ENCODE measurements at regions not wholly inside any gene's neighbourhood (a gene's known extent, or its start where the extent isn't known, plus 50 kb on each side); places are given as distances from the start of the nearest gene placed in this dataset.

DNA sequence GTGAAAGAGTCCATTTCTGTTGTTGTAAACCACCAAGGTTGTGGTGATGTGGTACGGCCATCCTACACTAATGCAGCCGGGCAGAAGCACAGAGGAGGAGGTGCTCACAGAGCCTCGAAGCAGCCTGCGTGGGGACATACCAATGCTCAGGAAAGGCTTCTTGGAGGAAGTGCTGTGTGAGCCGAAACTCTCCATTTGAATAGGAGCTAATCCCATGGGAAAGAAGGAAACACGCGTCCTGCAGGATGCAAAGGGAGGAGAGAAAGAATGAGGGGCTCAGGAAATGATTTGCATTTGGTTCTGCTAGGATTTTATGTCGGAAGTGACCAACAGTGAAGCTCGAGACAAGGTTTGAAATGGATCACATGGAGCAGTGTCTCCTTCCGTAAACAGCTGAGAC lies 477.9 kb upstream of the ANKRD30A start:
- TF ChIP-seq, protein P1, sequence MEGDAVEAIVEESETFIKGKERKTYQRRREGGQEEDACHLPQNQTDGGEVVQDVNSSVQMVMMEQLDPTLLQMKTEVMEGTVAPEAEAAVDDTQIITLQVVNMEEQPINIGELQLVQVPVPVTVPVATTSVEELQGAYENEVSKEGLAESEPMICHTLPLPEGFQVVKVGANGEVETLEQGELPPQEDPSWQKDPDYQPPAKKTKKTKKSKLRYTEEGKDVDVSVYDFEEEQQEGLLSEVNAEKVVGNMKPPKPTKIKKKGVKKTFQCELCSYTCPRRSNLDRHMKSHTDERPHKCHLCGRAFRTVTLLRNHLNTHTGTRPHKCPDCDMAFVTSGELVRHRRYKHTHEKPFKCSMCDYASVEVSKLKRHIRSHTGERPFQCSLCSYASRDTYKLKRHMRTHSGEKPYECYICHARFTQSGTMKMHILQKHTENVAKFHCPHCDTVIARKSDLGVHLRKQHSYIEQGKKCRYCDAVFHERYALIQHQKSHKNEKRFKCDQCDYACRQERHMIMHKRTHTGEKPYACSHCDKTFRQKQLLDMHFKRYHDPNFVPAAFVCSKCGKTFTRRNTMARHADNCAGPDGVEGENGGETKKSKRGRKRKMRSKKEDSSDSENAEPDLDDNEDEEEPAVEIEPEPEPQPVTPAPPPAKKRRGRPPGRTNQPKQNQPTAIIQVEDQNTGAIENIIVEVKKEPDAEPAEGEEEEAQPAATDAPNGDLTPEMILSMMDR (IDR thresholded peaks at IDR 0.05; ENCODE audit: low read depth, low read length), result no peak
- TF ChIP-seq MYC (IDR thresholded peaks at IDR 0.05; ENCODE audit: low read depth, low read length), result no peak
- TF ChIP-seq POLR2A (IDR thresholded peaks at IDR 0.05; ENCODE audit: extremely low read depth, insufficient read length), result no peak
- TF ChIP-seq MAX (IDR thresholded peaks at IDR 0.05; ENCODE audit: low read depth, low read length), result no peak
